Thoracic aorta (tissue), 2 donors: ENCODE measurements at regions not wholly inside any gene's neighbourhood (a gene's known extent, or its start where the extent isn't known, plus 50 kb on each side); places are given as distances from the start of the nearest gene placed in this dataset.

Experiments used
- ATAC-seq: fragments of 150-250 bp; one replicate; pipeline ENCODE4 v1.8.0; 2017; ENCODE audit warnings: low read depth; ENCODE audit not compliant: insufficient number of reproducible peaks, low FRiP score
- DNase-seq: peaks from one replicate; pipeline ENCODE4 v3.0.0-alpha.2; 2020; ENCODE audit warnings: low spot score
- H3K27ac ChIP-seq, 2 donors: fragments of 200-600 bp; sonication (generic); 1 replicate in 1 of 2; 2 replicates in 1 of 2; pipeline ENCODE4 v1.5.1; 2016; ENCODE audit warnings: mild to moderate bottlenecking in 2 of 2, moderate library complexity in 2 of 2
- H3K27me3 ChIP-seq: fragments of 200-600 bp; sonication (generic); replicated peaks from 2 replicates; pipeline ENCODE4 v1.6.0; 2016; ENCODE audit warnings: mild to moderate bottlenecking; ENCODE audit not compliant: insufficient read depth
- H3K36me3 ChIP-seq: fragments of 200-600 bp; sonication (generic); one replicate; pipeline ENCODE4 v1.5.1; 2016
- H3K4me1 ChIP-seq, 2 donors: fragments of 200-600 bp; sonication (generic); 1 replicate in 1 of 2; 2 replicates in 1 of 2; pipeline versions ENCODE4 v1.5.1 to v1.6.0; 2016; ENCODE audit warnings: low read depth in 2 of 2, mild to moderate bottlenecking in 1 of 2; ENCODE audit not compliant: control insufficient read depth in 1 of 2
- H3K4me3 ChIP-seq: fragments of 200-600 bp; sonication (generic); 2 replicates; pipeline ENCODE4 v1.5.1; 2016; ENCODE audit warnings: mild to moderate bottlenecking
- H3K9me3 ChIP-seq: fragments of 200-600 bp; sonication (generic); 2 replicates; pipeline ENCODE4 v1.5.1; 2016
- TF ChIP-seq, protein P1 (sequence below): fragments of 200-600 bp; sonication (generic); IDR thresholded peaks from one replicate; pipeline ENCODE4 v1.5.1; 2019; ENCODE audit warnings: antibody characterized with exemption

DNA sequence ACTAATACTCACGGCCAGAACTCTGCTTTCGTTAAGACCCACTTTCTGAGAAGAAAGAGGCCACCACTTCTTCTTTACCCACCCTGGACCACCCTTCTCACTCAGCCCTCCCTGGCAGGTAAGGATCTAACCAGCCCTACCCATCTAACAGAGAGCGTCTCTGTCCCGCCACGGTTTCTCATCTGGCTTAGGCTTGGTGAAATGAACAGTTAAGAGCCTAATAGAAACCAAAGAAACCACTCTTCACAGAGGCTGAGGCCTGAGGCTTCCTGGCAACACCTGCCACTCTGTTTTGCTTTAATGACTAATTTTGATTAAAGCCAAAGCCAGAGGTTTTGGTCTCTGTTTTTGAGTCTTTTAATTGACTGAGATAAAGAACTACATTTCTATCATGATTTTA is 354.1 kb upstream of the SLC30A5 start:
- H3K36me3 ChIP-seq = no peaks in the 10 kb centered on the region
- ATAC-seq (no peak), DNase-seq (no peak)
- TF ChIP-seq, protein P1, sequence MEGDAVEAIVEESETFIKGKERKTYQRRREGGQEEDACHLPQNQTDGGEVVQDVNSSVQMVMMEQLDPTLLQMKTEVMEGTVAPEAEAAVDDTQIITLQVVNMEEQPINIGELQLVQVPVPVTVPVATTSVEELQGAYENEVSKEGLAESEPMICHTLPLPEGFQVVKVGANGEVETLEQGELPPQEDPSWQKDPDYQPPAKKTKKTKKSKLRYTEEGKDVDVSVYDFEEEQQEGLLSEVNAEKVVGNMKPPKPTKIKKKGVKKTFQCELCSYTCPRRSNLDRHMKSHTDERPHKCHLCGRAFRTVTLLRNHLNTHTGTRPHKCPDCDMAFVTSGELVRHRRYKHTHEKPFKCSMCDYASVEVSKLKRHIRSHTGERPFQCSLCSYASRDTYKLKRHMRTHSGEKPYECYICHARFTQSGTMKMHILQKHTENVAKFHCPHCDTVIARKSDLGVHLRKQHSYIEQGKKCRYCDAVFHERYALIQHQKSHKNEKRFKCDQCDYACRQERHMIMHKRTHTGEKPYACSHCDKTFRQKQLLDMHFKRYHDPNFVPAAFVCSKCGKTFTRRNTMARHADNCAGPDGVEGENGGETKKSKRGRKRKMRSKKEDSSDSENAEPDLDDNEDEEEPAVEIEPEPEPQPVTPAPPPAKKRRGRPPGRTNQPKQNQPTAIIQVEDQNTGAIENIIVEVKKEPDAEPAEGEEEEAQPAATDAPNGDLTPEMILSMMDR = no peak
- H3K27me3 ChIP-seq = no peaks in the 10 kb centered on the region
- no peak overlapping the region for H3K27ac ChIP-seq
- H3K9me3 ChIP-seq = no peaks in the 10 kb centered on the region
- no peaks in the 10 kb centered on the region for H3K4me1 ChIP-seq
- no peak overlapping the region for H3K4me3 ChIP-seq

DNA sequence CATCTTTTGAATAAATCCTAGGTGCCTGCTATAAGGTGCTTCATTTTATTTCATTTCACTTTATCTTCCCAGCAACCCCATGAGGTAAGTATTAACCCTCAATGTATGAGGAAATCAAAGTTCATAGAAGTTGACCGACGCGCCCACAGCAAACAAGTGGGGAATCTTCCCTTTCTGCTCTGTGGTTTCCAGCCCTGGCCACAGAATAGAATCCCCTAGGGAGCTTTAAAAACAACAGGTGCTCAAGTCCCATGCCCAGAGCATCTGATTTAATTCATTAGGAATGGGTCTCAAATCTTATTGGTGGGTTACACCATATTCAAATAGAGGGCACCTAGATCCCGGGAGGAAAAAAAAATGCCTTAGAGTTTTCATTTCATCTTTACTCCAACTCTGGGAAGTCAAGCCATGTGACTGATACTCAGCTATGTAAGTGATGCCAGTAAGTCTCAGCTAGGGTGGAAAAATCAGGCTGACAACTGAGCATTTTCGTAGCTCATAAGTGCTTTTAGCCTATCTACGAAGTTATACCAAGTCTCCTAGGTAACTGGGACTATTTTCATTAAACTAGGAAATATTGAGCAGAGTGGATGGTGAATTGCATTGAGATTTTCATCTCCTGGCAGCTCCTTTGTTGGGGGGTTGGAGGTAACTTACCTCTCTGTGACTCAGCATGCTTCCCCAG is 353.4 kb upstream of the SLC30A5 start:
- no peaks in the 10 kb centered on the region for H3K4me1 ChIP-seq
- TF ChIP-seq, protein P1 = no peak
- no peaks in the 10 kb centered on the region for H3K27me3 ChIP-seq
- H3K4me3 ChIP-seq = no peak overlapping the region
- H3K36me3 ChIP-seq = no peaks in the 10 kb centered on the region
- H3K27ac ChIP-seq = no peak overlapping the region
- DNase-seq (no peak), ATAC-seq (no peak)
- no peaks in the 10 kb centered on the region for H3K9me3 ChIP-seq

DNA sequence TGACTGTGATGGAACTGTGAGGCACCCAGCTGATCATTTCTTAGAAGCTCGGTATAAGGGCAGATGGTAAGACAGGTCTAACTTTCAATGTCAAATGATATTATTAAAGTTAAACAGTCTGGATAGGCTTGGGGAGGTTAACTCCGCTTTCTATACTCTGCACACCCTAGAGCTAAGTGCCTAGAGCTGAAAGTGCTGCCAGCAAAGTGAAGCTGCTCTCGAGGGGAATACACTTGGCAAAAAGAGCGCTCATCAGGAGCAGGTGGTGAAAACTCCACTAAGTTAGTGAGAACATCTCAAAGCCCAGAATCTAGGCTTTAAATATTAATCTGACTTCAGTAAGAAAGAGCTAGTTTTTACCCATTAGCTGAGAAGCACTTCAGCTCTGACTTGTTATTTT is 349.6 kb upstream of the SLC30A5 start:
- no peak overlapping the region for H3K27ac ChIP-seq

DNA sequence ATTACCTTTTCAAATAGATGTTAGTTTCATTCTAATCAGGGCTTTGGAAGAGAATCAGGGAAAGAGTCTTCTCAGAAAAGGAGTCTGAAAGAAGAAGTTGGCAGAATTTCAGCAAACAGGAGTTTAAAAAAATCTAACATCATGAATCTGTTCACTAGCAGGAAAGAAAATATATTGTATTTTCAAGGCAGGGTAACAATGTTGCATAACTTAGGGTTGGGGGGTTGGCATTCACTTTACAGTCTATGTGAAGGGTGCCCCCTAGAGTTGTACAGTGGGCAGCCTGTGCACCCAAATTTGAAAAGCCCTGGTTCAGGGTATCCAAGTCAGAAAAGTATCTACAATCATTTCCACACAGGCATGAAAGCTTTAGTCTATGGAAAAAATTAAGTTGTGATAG is 348.4 kb upstream of the SLC30A5 start:
- no peaks in the 10 kb centered on the region for H3K4me1 ChIP-seq
- H3K9me3 ChIP-seq = no peaks in the 10 kb centered on the region
- H3K36me3 ChIP-seq = no peaks in the 10 kb centered on the region
- H3K4me3 ChIP-seq = no peak overlapping the region
- H3K27ac ChIP-seq = no peak overlapping the region
- DNase-seq (no peak), ATAC-seq (no peak)
- no peaks in the 10 kb centered on the region for H3K27me3 ChIP-seq
- TF ChIP-seq, protein P1 = no peak

More for the DNA sequence above, 349.6 kb upstream of the SLC30A5 start:
- Histone ChIP-seq H3K4me1 (no peaks in the 10 kb centered on the region), H3K9me3 (no peaks in the 10 kb centered on the region), H3K36me3 (no peaks in the 10 kb centered on the region), H3K27me3 (no peaks in the 10 kb centered on the region), H3K4me3 (no peak overlapping the region)
- no peak for ATAC-seq
- no peak for DNase-seq
- TF ChIP-seq, protein P1 = no peak

DNA sequence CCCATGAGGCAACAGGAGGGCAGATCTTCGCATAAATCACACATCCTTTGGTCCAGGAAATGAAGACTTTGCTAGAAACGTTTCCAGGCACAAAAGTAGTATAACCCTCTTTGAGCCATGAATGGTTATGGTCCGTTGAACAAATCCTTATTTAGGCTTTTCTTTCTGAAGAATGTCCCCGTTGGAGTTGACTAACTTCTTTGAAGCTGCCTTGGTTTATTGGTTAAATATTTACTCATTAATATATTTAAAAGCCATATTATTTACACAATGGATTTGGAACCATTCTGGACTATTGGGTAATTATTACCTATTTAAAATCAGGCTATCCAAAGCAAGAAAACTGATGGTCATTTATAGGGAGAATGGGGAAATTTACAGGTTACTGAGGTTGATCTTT is 347.6 kb upstream of the SLC30A5 start:
- Histone ChIP-seq H3K36me3 (no peaks in the 10 kb centered on the region), H3K9me3 (no peaks in the 10 kb centered on the region), H3K4me1 (no peaks in the 10 kb centered on the region), H3K4me3 (no peak overlapping the region), H3K27ac (no peak overlapping the region), H3K27me3 (no peaks in the 10 kb centered on the region)
- DNase-seq = no peak
- TF ChIP-seq, protein P1 = no peak
- no peak for ATAC-seq
